Endothelial cell of umbilical vein (primary cell): ENCODE measurements at regions not wholly inside any gene's neighbourhood (a gene's known extent, or its start where the extent isn't known, plus 50 kb on each side); places are given as distances from the start of the nearest gene placed in this dataset.

Experiments
- CTCF ChIP-seq, 2 donors: IDR thresholded peaks; 1 replicate in 1 of 2; 2 replicates in 1 of 2; pipeline ENCODE4 v1.5.1; 2011; ENCODE audit warnings: low read length in 2 of 2, mild to moderate bottlenecking in 2 of 2, moderate library complexity in 2 of 2, control low read depth in 1 of 2, inconsistent platforms in 1 of 2, low read depth in 1 of 2; ENCODE audit not compliant: insufficient read depth in 1 of 2; ENCODE audit errors: extremely low read depth in 1 of 2
- FOS ChIP-seq: IDR thresholded peaks from 2 replicates; pipeline ENCODE4 v1.6.1; 2011; ENCODE audit warnings: mild to moderate bottlenecking, low read length, moderate library complexity, borderline replicate concordance; ENCODE audit not compliant: insufficient read depth

DNA sequence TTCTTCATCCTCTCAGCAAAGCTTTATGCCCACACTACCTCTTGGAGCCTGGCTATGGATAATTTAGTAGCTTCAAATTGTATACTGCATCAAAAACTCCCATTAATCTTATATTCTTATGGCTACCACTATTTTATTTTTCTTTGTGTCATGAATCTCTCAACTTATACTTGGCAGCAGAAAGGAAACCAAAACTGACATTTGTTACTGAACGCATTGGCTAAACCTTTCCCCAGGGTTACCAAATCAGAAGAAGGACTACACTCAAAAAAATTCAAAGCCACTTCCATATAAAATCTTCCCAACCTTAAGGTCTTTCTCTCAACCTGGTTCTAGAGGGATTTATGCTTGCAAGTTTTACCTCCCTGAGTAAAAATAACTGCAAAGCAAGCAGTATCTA lies 97.0 kb upstream of the REG3G start:
- TF ChIP-seq CTCF (IDR thresholded peaks at IDR 0.05; ENCODE audit: extremely low read depth in 1 of 2, insufficient read depth in 1 of 2, low read depth in 1 of 2, low read length in 2 of 2) (no peak), FOS (no peak)
